ENCODE measurements at regions not wholly inside any gene's neighbourhood (a gene's known extent, or its start where the extent isn't known, plus 50 kb on each side); places are given as distances from the start of the nearest gene placed in this dataset.
"Not testable (repeated sequence)": the region's sequence is repeated elsewhere in the genome, so short reads cannot be mapped to it uniquely, and the experiment has no call there.

DNA sequence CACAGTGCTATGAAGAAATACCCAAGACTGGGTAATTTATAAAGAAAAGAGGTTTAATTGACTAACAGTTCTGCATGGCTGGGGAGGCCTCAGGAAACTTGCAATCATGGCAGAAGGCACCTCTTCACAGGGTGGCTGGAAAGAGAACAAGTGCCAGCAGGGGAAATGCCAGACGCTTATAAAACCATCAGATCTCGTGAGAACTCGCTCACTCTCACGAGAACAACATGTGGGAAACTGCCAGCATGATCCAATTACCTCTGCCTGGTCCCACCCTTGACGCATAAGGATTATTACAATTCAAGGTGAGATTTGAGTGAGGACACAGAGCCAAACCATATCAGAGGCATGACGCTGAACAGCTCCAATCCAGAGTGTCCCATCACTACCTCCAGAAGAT lies 73.7 kb upstream of the RPL38 start:
- 6 to 100% (median 68%) methylated on average over 1 to 5 of the region's 6 CpGs; no CpG with 5 or more reads in 2 of the 10 experiments for WGBS, 10 experiments
- in situ Hi-C loops (cut with MboI; ENCODE audit: low pct_unique_long_range_greater_than_20kb in 2 of 9, low sequenced_read_pairs in 9 of 9, unreplicated experiment in 9 of 9); ATAC-seq (replicated peaks in 6 of 8); H3K27ac ChIP-seq; H3K4me3 ChIP-seq: not testable (repeated sequence)
- peaks cover 21 to 23% of the 10 kb centered on the region in 2 donors for H3K4me1 ChIP-seq (replicated peaks in 1 of 2)

DNA sequence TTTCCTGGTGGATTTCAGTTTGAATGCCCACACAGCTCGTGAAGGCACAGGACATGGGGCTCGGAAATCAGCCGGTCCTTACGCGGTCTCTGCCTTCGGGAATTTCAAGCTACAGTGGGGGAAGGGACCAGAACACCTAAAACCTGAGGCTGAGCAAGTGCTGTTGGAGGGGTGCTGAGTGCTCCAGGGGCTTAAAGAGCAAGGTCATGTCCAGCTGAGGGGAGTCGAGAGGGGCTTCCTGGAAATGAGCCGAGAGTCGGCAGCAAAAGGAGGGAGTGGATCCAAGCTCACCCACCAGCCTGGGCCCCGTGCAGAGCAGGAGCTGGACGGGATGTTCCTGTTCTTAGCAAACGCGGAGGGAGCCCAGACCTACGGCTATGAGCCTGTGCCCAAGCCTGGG lies 73.2 kb upstream of the RPL38 start:
- peaks cover 25 to 26% of the 10 kb centered on the region in 2 donors for H3K4me1 ChIP-seq (replicated peaks in 1 of 2)
- no peak overlapping the region for H3K4me3 ChIP-seq
- H3K27ac ChIP-seq, result no peak overlapping the region
- in situ Hi-C loops (cut with MboI; ENCODE audit: low pct_unique_long_range_greater_than_20kb in 2 of 9, low sequenced_read_pairs in 9 of 9, unreplicated experiment in 9 of 9), result no loop called here
- WGBS, 10 experiments, result 0 to 95% (median 43%) methylated on average over 1 to 11 of the region's 14 CpGs; no CpG with 5 or more reads in 3 of the 10 experiments
- ATAC-seq (replicated peaks in 6 of 8), result no peak

DNA sequence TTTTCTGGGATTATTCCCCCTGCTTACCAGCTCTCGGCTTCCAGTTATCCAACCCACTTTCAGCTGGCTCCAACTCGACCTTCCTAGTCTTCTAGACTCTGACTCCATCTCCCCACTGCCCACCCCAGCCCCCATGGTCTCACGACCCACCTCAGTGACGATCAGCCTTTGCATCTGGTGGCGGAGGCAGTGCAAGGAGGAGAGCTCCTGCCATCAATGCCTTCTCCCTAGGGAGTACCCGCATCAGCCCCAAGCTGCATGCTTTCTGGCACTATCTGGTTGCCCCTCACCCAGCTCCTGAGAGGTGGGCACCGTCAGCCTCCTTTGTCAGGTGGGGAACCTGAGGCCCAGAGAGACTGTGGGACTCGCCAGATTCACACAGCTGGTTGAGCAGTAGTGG lies 72.6 kb upstream of the RPL38 start:
- in situ Hi-C loops (cut with MboI; ENCODE audit: low pct_unique_long_range_greater_than_20kb in 2 of 9, low sequenced_read_pairs in 9 of 9, unreplicated experiment in 9 of 9), result no loop called here
- Histone ChIP-seq H3K27ac (no peak overlapping the region), H3K4me1 (replicated peaks in 1 of 2) (peaks cover 31% of the 10 kb centered on the region in 2 donors), H3K4me3 (no peak overlapping the region)
- WGBS, 10 experiments, result 23 to 100% (median 82%) methylated on average over 1 to 6 of the region's 8 CpGs; no CpG with 5 or more reads in 6 of the 10 experiments
- ATAC-seq (replicated peaks in 6 of 8), result no peak

DNA sequence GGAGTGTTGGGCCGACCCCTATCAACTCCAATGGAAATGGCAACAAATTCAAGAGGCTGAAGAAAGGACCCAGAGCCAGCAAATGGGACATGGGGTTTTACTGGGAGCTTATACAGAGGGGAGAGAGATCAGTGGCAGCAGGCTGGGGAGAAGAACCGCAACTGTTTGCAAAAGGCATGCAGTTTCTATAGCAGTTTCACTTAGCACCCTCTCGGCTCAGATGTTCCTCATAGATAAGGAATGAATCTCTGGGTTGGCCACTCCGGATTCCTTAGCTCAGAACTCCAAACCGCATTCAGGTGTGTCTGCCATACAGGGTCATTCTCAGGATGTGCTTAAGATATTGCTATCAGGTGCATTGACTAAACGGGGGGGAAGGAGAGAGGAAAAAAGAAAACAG lies 71.1 kb upstream of the RPL38 start:
- WGBS, 10 experiments, result 4 to 100% (median 83%) methylated on average over 1 to 6 of the region's 6 CpGs; no CpG with 5 or more reads in 1 of the 10 experiments
- in situ Hi-C loops (cut with MboI; ENCODE audit: low pct_unique_long_range_greater_than_20kb in 2 of 9, low sequenced_read_pairs in 9 of 9, unreplicated experiment in 9 of 9), result no loop called here
- H3K4me3 ChIP-seq, result no peak overlapping the region
- H3K4me1 ChIP-seq (replicated peaks in 1 of 2), result peaks cover 31 to 32% of the 10 kb centered on the region in 2 donors
- no peak overlapping the region for H3K27ac ChIP-seq
- ATAC-seq (replicated peaks in 6 of 8), result no peak

DNA sequence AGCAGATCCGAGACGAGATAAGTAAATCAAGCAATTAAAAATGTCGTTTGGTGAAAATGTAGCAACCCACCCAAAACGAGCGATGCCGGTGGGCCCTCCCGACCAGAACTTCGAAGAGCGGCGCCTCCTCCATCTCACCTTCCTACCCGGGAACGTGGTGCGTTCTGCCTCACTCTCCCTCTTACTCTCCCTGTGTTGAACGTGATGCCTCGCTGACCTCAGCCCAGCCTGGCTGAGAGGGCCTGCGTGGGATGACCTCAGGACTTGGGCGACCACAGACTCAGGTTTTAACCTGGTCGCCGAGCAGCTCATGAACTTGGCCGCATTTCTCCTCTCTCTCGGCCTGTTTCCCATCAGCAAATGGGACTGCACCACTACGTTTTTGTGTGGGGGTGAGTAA lies 69.7 kb upstream of the RPL38 start:
- in situ Hi-C loops (cut with MboI; ENCODE audit: low pct_unique_long_range_greater_than_20kb in 2 of 9, low sequenced_read_pairs in 9 of 9, unreplicated experiment in 9 of 9), result no loop called here
- no peak for ATAC-seq (replicated peaks in 6 of 8)
- Histone ChIP-seq H3K4me1 (replicated peaks in 1 of 2) (peaks cover 27% of the 10 kb centered on the region in 2 donors), H3K4me3 (no peak overlapping the region), H3K27ac (peak overlapping the region in 1 of 2 donors; percentile 16)
- WGBS, 10 experiments, result 41 to 100% (median 67%) methylated on average over 1 to 16 of the region's 22 CpGs

DNA sequence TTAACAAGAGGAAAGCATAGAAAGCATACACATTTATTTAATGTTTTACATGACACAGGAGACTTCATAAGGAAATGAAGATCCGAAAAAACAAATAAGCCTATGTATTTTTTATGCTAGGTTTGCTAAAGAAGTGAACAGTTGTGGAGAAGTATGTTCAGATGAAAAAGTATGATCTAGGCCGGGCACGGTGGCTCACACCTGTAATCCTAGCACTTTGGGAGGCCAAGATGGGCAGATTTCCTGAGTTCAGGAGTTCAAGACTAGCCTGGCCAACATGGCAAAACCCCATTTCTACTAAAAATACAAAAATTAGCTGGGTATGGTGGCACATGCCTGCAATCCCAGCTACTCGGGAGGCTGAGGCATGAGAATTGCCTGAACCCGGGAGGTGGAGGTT lies 69.2 kb upstream of the RPL38 start:
- H3K4me3 ChIP-seq; ATAC-seq (replicated peaks in 6 of 8); in situ Hi-C loops (cut with MboI; ENCODE audit: low pct_unique_long_range_greater_than_20kb in 2 of 9, low sequenced_read_pairs in 9 of 9, unreplicated experiment in 9 of 9); H3K27ac ChIP-seq: not testable (repeated sequence)
- peaks cover 22 to 24% of the 10 kb centered on the region in 2 donors for H3K4me1 ChIP-seq (replicated peaks in 1 of 2)
- 30 to 97% (median 73%) methylated on average over 1 to 3 of the region's 5 CpGs; no CpG with 5 or more reads in 3 of the 10 experiments for WGBS, 10 experiments

DNA sequence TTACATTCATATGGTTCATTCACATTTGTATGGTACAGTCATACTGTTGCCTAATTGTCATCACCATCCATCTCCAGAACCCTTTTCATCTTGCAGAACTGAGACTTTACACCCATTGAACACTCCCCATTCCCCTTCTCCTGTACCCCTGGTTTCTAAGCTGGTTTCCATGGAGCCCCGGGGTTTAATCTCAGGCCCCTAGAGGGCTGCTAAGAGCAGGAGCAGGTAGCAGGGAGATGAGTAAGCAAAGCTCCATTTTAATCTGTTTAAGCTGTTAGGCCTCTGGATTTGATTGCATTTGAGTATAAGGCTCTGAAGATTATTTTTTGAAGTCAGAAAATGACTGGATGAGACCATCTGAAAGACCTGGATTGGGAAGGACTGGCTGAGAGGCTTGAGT lies 68.5 kb upstream of the RPL38 start:
- Histone ChIP-seq H3K4me1 (replicated peaks in 1 of 2) (peaks cover 22 to 24% of the 10 kb centered on the region in 2 donors), H3K4me3 (no peak overlapping the region), H3K27ac (no peak overlapping the region)
- 0 to 100% (median 69%) methylated on average over 1 of the region's 1 CpG; no CpG with 5 or more reads in 2 of the 10 experiments for WGBS, 10 experiments
- in situ Hi-C loops (cut with MboI; ENCODE audit: low pct_unique_long_range_greater_than_20kb in 2 of 9, low sequenced_read_pairs in 9 of 9, unreplicated experiment in 9 of 9), result no loop called here
- ATAC-seq (replicated peaks in 6 of 8), result peak in 2 of 8 experiments; percentile 13 to 48

DNA sequence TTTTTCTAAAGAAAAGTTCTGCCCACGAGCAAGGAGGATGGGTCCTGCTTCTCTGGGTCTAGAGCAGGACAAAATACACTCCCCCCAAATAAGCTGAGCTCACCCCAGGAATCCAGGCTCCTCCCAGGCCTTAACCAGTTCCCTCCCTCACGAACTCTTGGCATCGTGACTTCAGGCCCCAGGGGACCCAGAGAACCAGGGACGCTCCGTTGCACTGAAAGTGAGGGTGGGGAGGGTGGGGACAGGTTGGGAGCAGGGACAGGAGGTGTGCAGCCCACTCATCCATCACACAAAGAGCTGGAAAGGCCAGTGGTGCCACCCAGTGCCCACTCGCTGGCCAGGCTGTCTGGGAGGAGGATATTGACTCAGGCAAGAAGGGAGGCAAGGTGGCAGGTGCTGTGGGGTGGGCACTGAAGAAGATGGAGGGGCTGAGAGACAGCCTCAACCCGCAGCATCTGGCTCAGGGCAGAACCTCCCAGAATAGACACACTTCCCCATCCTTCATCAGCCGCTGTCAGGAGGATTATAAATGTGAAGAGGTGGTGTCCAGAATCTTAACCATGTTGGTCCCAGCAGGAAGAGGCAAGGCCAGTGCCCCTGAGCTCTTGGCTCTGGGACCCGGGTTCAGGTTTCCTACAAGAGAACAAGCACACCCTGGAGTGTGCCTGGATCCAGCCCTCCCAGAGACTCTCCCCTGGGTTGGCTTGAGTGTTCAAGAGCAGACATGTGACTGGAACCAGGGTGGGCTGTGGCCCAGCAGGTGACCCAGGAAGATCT lies 67.9 kb upstream of the RPL38 start:
- WGBS, 10 experiments, result 0 to 90% (median 20%) methylated on average over 1 to 3 of the region's 9 CpGs; no CpG with 5 or more reads in 5 of the 10 experiments
- peak in 3 of 8 experiments; percentile 13 to 37 (median 31) for ATAC-seq (replicated peaks in 6 of 8)
- no peak overlapping the region for H3K27ac ChIP-seq
- peaks cover 22 to 24% of the 10 kb centered on the region in 2 donors for H3K4me1 ChIP-seq (replicated peaks in 1 of 2)
- in situ Hi-C loops (cut with MboI; ENCODE audit: low pct_unique_long_range_greater_than_20kb in 2 of 9, low sequenced_read_pairs in 9 of 9, unreplicated experiment in 9 of 9), result no loop called here
- H3K4me3 ChIP-seq, result no peak overlapping the region

DNA sequence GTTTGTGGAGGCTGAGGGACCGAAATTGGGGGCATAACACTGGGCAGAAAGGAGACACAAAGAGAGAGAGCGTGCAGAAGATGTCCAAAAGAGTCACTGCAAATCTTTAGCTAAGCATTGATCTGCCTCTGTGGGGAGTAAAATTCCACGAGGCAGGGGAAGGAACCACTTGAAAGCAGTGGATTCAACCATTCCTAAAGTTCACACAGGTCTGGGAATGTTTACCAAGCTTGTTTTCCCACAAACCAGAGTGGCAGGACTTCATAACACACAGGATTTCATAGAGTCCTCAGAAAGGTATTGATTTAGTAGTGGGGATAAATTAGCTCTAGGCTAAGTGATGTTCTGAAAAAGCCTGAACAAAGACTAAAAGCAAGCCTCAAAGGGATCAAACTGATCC lies 66.1 kb upstream of the RPL38 start:
- Histone ChIP-seq H3K27ac (no peak overlapping the region), H3K4me1 (replicated peaks in 1 of 2) (peaks cover 22 to 24% of the 10 kb centered on the region in 2 donors), H3K4me3 (no peak overlapping the region)
- in situ Hi-C loops (cut with MboI; ENCODE audit: low pct_unique_long_range_greater_than_20kb in 2 of 9, low sequenced_read_pairs in 9 of 9, unreplicated experiment in 9 of 9), result no loop called here
- no peak for ATAC-seq (replicated peaks in 6 of 8)
- WGBS, 10 experiments, result 0 to 74% (median 0%) methylated on average over 1 to 3 of the region's 3 CpGs; no CpG with 5 or more reads in 3 of the 10 experiments

DNA sequence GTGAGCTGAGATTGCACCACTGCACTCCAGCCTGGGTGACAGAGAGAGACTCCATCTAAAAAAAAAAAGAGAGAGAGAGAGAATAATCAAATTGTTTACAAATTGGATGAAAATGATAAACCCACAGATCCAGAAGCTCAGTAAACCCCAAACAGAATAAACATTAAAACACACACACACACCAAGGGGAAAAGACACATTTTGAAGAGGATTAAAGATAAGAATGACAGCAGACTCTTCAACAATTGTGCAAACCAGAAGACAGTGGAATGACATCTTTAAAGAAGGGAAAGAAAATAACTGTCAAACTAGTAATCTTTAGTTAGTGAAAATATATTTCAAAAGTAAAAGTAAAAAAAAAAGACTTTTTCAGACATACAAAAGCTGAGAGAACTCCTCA lies 64.4 kb upstream of the RPL38 start:
- ATAC-seq (replicated peaks in 6 of 8), result no peak
- Histone ChIP-seq H3K4me3 (no peak overlapping the region), H3K4me1 (replicated peaks in 1 of 2) (peaks cover 11 to 13% of the 10 kb centered on the region in 2 donors), H3K27ac (no peak overlapping the region)
- in situ Hi-C loops (cut with MboI; ENCODE audit: low pct_unique_long_range_greater_than_20kb in 2 of 9, low sequenced_read_pairs in 9 of 9, unreplicated experiment in 9 of 9), result no loop called here

DNA sequence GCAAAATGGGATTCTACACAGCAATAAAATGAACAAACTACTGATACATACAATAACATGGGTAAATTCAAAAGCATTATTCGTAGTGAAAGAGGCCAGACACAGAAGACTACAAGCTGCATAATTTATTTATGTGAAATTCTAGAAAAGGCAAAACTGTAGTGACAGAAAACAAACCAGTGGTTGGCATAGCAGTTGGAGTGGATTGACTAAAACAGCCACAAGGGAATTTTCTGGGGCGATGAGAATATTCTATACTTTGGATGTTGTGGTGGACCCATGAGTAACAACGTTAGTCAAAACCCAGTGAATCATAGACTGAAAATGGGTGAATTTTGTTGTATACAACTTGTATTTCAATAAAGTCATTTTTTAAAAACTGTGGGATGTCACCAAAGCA lies 63.2 kb upstream of the RPL38 start:
- in situ Hi-C loops (cut with MboI; ENCODE audit: low pct_unique_long_range_greater_than_20kb in 2 of 9, low sequenced_read_pairs in 9 of 9, unreplicated experiment in 9 of 9), result no loop called here
- Histone ChIP-seq H3K27ac (no peak overlapping the region), H3K4me3 (no peak overlapping the region), H3K4me1 (replicated peaks in 1 of 2) (peaks cover 6 to 7% of the 10 kb centered on the region in 2 donors)
- ATAC-seq (replicated peaks in 6 of 8), result no peak
- WGBS, 10 experiments, result 9 to 100% (median 89%) methylated on average over 1 to 3 of the region's 3 CpGs; no CpG with 5 or more reads in 1 of the 10 experiments

DNA sequence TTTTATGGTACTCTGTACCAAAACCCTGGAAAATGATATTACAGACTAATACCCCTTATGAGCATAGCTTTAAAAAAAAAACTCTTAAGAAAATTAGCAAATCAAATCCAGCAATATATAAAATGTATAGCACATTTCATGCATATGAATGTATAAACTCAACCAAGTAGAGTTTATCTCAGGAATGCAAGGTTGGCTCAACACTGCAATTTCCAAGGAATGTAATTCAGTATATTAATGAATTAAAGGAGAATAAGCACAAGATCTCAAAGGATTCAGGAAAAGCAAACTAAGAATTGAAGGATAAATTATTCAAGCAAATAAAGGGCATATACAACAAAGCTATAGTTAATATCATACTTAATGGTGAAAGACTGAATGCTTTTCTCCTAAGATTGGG lies 61.9 kb upstream of the RPL38 start:
- no peaks in the 10 kb centered on the region for H3K4me1 ChIP-seq (replicated peaks in 1 of 2)
- ATAC-seq (replicated peaks in 6 of 8), result no peak
- H3K27ac ChIP-seq, result no peak overlapping the region
- in situ Hi-C loops (cut with MboI; ENCODE audit: low pct_unique_long_range_greater_than_20kb in 2 of 9, low sequenced_read_pairs in 9 of 9, unreplicated experiment in 9 of 9), result no loop called here
- no peak overlapping the region for H3K4me3 ChIP-seq

DNA sequence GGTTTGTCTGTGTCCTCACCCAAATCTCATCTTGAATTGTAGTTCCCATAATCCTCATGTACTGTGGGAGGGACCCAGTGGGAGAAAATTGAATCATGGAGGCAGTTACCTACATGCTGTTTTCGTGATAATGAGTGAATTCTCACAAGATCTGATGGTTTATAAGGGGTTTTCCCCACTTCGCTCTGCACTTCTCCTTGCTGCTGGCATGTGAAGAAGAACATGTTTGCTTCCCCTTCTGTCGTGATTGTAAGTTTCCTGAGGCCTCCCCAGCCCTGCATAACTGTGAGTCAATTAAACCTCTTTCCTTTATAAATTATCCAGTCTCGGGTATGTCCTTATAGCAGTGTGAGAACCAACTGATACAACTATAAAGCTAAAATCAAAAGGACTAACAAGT lies 60.2 kb upstream of the RPL38 start:
- H3K4me1 ChIP-seq (replicated peaks in 1 of 2); in situ Hi-C loops (cut with MboI; ENCODE audit: low pct_unique_long_range_greater_than_20kb in 2 of 9, low sequenced_read_pairs in 9 of 9, unreplicated experiment in 9 of 9); ATAC-seq (replicated peaks in 6 of 8); H3K4me3 ChIP-seq; H3K27ac ChIP-seq: not testable (repeated sequence)
- 3 to 84% (median 40%) methylated on average over 1 to 4 of the region's 4 CpGs; no CpG with 5 or more reads in 1 of the 10 experiments for WGBS, 10 experiments

DNA sequence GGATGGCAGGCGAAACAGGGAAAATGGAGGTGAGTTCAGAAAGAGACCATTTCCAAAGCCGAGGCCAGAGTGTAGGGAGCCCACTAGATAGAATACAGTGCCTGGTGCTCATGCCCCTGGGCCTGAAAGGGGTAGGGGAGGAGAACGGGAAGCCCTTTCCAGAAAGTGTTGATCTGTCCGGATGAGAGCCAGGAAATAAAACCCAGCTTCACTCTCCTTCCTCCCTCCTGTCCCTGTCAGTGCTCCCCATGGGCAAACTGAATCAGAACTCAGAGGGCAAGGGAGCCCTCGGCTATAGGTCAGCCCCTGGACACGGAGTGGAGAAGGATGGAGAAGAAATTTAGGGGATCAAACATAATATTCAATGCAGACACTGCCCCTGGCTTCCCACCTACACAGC lies 57.7 kb upstream of the RPL38 start:
- in situ Hi-C loops (cut with MboI; ENCODE audit: low pct_unique_long_range_greater_than_20kb in 2 of 9, low sequenced_read_pairs in 9 of 9, unreplicated experiment in 9 of 9), result no loop called here
- WGBS, 10 experiments, result 0 to 100% (median 76%) methylated on average over 1 to 6 of the region's 6 CpGs; no CpG with 5 or more reads in 2 of the 10 experiments

More for the DNA sequence above, 57.7 kb upstream of the RPL38 start:
- H3K4me3 ChIP-seq, result no peak overlapping the region
- H3K27ac ChIP-seq, result no peak overlapping the region
- ATAC-seq (replicated peaks in 6 of 8), result no peak
- peaks cover 7 to 17% of the 10 kb centered on the region in 2 donors for H3K4me1 ChIP-seq (replicated peaks in 1 of 2)

Measured in motor neuron (in vitro differentiated cells).